A549 (cell line): ENCODE measurements at regions not wholly inside any gene's neighbourhood (a gene's known extent, or its start where the extent isn't known, plus 50 kb on each side); places are given as distances from the start of the nearest gene placed in this dataset.
"Not testable (repeated sequence)": the region's sequence is repeated elsewhere in the genome, so short reads cannot be mapped to it uniquely, and the experiment has no call there.

Experiments used
- ATAC-seq, 2 experiments: fragments of 200-7000 bp in 1 of 2; fragments of >200 bp in 1 of 2; cut with Nextera tagmentation in 1 of 2; cut with Tn5 transposase in 1 of 2; 3 replicates each; pipeline versions ENCODE4 v1.8.0 to v1.9.1; 2018 to 2020; ENCODE audit warnings: mild to moderate bottlenecking in 1 of 2, moderate library complexity in 1 of 2
- CTCF ChIA-PET: fragments of 300-600 bp; sonication (Branson Sonifier 250); formaldehyde crosslinking; extraction: SDS; loops from one replicate; lab custom pipeline; 2021; ENCODE audit warnings: antibody characterized with exemption, inconsistent platforms; lab: Yijun Ruan, JAX
- POLR2A ChIA-PET: fragments of 350-600 bp; formaldehyde crosslinking; extraction: SDS; loops from one replicate; lab custom pipeline; 2021; ENCODE audit warnings: antibody characterized with exemption, inconsistent platforms; lab: Yijun Ruan, JAX
- DNase-seq, 2 experiments: peaks; one replicate each; pipeline versions ENCODE4 v3.0.0 to v3.0.0-alpha.2; 2011 to 2016; ENCODE audit warnings: low read depth in 1 of 2, low spot score in 1 of 2
- FAIRE-seq: peaks from 2 replicates; lab custom pipeline; 2011; peaks lifted over from hg19 to GRCh38; lab: Jason Lieb, UNC
- H3K27ac ChIP-seq, 2 experiments: fragments of >200 bp; sonication (Bioruptor Twin); formaldehyde crosslinking; 3 replicates each; pipeline ENCODE4 v1.5.1; 2016 to 2017
- H3K4me1 ChIP-seq: fragments of >200 bp; sonication (Bioruptor Twin); formaldehyde crosslinking; 3 replicates; pipeline ENCODE4 v1.6.1; 2016
- H3K4me2 ChIP-seq: fragments of >200 bp; sonication (Bioruptor Twin); formaldehyde crosslinking; 3 replicates; pipeline ENCODE4 v1.6.1; 2016
- H3K4me3 ChIP-seq: fragments of >200 bp; sonication (Bioruptor Twin); formaldehyde crosslinking; 3 replicates; pipeline ENCODE4 v1.5.1; 2016
- H3K9me3 ChIP-seq: fragments of >200 bp; sonication (Bioruptor Twin); formaldehyde crosslinking; 3 replicates; pipeline ENCODE4 v1.6.1; 2016
- ATOH8 ChIP-seq: fragments of 250-450 bp; sonication (Bioruptor Pico); IDR thresholded peaks from 2 replicates; pipeline ENCODE4 v1.5.0; 2020; ENCODE audit warnings: low read depth, mild to moderate bottlenecking, moderate library complexity
- BCL3 ChIP-seq: fragments of >200 bp; sonication (Bioruptor Twin); formaldehyde crosslinking; IDR thresholded peaks from 3 replicates; pipeline ENCODE4 v1.6.1; 2016
- BHLHE40 ChIP-seq: IDR thresholded peaks from 2 replicates; pipeline ENCODE4 v1.6.1; 2012; ENCODE audit warnings: low read depth, low read length, inconsistent platforms
- CBX8 ChIP-seq: fragments of 200-600 bp; sonication (generic); IDR thresholded peaks from 2 replicates; pipeline ENCODE4 v1.6.1; 2016
- CEBPB ChIP-seq, 2 experiments: fragments of >200 bp in 1 of 2; sonication (Bioruptor Twin) in 1 of 2; formaldehyde crosslinking in 1 of 2; IDR thresholded peaks; 2 replicates each; pipeline ENCODE4 v1.6.1; 2012 to 2016
- FOSL2 ChIP-seq, 2 experiments: fragments of 450-650 bp in 1 of 2; fragments of >200 bp in 1 of 2; sonication (Bioruptor Twin) in 1 of 2; formaldehyde crosslinking; IDR thresholded peaks; 2 replicates each; pipeline versions ENCODE4 v1.5.0 to v1.6.1; 2016 to 2020; ENCODE audit warnings: mild to moderate bottlenecking in 1 of 2, moderate library complexity in 1 of 2
- FOXS1 ChIP-seq: fragments of 250-450 bp; sonication (Bioruptor Pico); IDR thresholded peaks from 2 replicates; pipeline ENCODE4 v1.5.0; 2020; ENCODE audit warnings: mild to moderate bottlenecking, moderate library complexity
- HEYL ChIP-seq: fragments of 250-450 bp; sonication (Bioruptor Pico); IDR thresholded peaks from 2 replicates; pipeline ENCODE4 v1.8.0; 2021; ENCODE audit warnings: mild to moderate bottlenecking, moderate library complexity
- HMGXB4 ChIP-seq: fragments of 250-450 bp; sonication (Bioruptor Pico); IDR thresholded peaks from 2 replicates; pipeline ENCODE4 v1.5.0; 2021; ENCODE audit warnings: mild to moderate bottlenecking, moderate library complexity, borderline replicate concordance
- JUNB ChIP-seq: fragments of >200 bp; sonication (Bioruptor Twin); formaldehyde crosslinking; IDR thresholded peaks from 2 replicates; pipeline ENCODE4 v1.6.1; 2016
- MAFK ChIP-seq: fragments of 450-650 bp; IDR thresholded peaks from 2 replicates; pipeline ENCODE4 v1.6.1; 2014; ENCODE audit not compliant: partially characterized antibody
- NPAS2 ChIP-seq: fragments of 250-450 bp; sonication (Bioruptor Pico); IDR thresholded peaks from 2 replicates; pipeline ENCODE4 v1.8.0; 2022; ENCODE audit warnings: mild to moderate bottlenecking, moderate library complexity, borderline replicate concordance
- PHF8 ChIP-seq: fragments of 200-600 bp; sonication (generic); IDR thresholded peaks from 2 replicates; pipeline ENCODE4 v1.6.1; 2016; ENCODE audit warnings: low read depth, mild to moderate bottlenecking, antibody characterized with exemption, moderate library complexity, borderline replicate concordance
- POLR2A ChIP-seq: IDR thresholded peaks from 2 replicates; pipeline ENCODE4 v1.6.1; 2012; ENCODE audit warnings: mild to moderate bottlenecking, low read length
- POLR2AphosphoS2 ChIP-seq: conservative IDR thresholded peaks from 2 replicates; pipeline ENCODE4 v1.6.1; 2012; ENCODE audit warnings: low read length, improper control_type of control experiment, inconsistent platforms
- RAD21 ChIP-seq, 2 experiments: fragments of >200 bp in 1 of 2; sonication (Bioruptor Twin) in 1 of 2; formaldehyde crosslinking in 1 of 2; IDR thresholded peaks in 1 of 2; conservative IDR thresholded peaks in 1 of 2; 2 replicates in 1 of 2; 3 replicates in 1 of 2; pipeline ENCODE4 v1.6.1; 2012 to 2018; ENCODE audit warnings: inconsistent platforms in 1 of 2
- RARB ChIP-seq: fragments of 250-450 bp; sonication (Bioruptor Pico); IDR thresholded peaks from 2 replicates; pipeline ENCODE4 v1.8.0; 2021; ENCODE audit warnings: mild to moderate bottlenecking, moderate library complexity
- RCOR1 ChIP-seq: fragments of 150-350 bp; IDR thresholded peaks from 2 replicates; pipeline ENCODE4 v1.6.1; 2014; ENCODE audit warnings: antibody characterized with exemption, low read length, low read depth
- REST ChIP-seq: fragments of 200-600 bp; sonication (generic); IDR thresholded peaks from 2 replicates; pipeline ENCODE4 v1.6.1; 2016; ENCODE audit warnings: antibody characterized with exemption, mild to moderate bottlenecking, moderate library complexity
- RNF2 ChIP-seq: fragments of 200-600 bp; sonication (generic); IDR thresholded peaks from 2 replicates; pipeline ENCODE4 v1.6.1; 2016; ENCODE audit warnings: low read depth, mild to moderate bottlenecking, antibody characterized with exemption, moderate library complexity, borderline replicate concordance
- ZNF302 ChIP-seq: fragments of 250-450 bp; sonication (Bioruptor Pico); IDR thresholded peaks from 2 replicates; pipeline ENCODE4 v1.9.0; 2021; ENCODE audit warnings: inconsistent platforms, mild to moderate bottlenecking, moderate library complexity
- WGBS: methylation state at CpG from one replicate; pipeline ENCODE4 v1.1.6; 2017; ENCODE audit errors: missing lambda C conversion rate; 5-methylcytosine and 5-hydroxymethylcytosine counted together

GRCh38 chr12:105499205-105499604, 168.7 kb downstream of the C12orf75 start:
- H3K9me3 ChIP-seq: peaks cover 16% of the 10 kb centered on the region; the same call in 2 of the 3 replicates
- no peak overlapping the region for H3K27ac ChIP-seq
- FAIRE-seq (no peak), ATAC-seq (no peak; a peak in 1 of 6 replicates), DNase-seq (no peak)
- TF ChIP-seq RARB (CRISPR knock-in tag) (no peak), ATOH8 (CRISPR knock-in tag) (no peak), RAD21 (conservative IDR thresholded peaks at IDR 0.05 in 1 of 2, IDR thresholded peaks at IDR 0.05 in 1 of 2) (0 out of 5 replicates have a peak, but pooled peaks of 1 of the 2 experiments have one; percentile 14)
- POLR2A ChIA-PET: no interaction called here
- WGBS: 57% methylated on average over 2 of the region's 2 CpGs
- H3K4me3 ChIP-seq: no peak overlapping the region
- CTCF ChIA-PET: interaction anchor here (0.7 kb wide), 1 partner anchor 650 kb away, joined by 3 read pairs; no protein-coding TSS in a partner anchor
- no peaks in the 10 kb centered on the region for H3K4me1 ChIP-seq
- no peak overlapping the region for H3K4me2 ChIP-seq

- FAIRE-seq, H3K4me1 ChIP-seq, DNase-seq, CTCF ChIA-PET, H3K9me3 ChIP-seq, H3K4me2 ChIP-seq, POLR2A ChIA-PET, H3K4me3 ChIP-seq, H3K27ac ChIP-seq, ATAC-seq: not testable (repeated sequence)
- WGBS: 78% methylated on average over 12 of the region's 12 CpGs
These were observed 170.2 kb downstream of the C12orf75 start for GRCh38 chr12:105500676-105501075.

GRCh38 chr12:105502426-105502930, 172.0 kb downstream of the C12orf75 start:
- 0 out of 3 replicates have a peak, but pooled peaks cover 5% of the 10 kb centered on the region for H3K9me3 ChIP-seq
- no peak for ATAC-seq
- 36% methylated on average over 4 of the region's 4 CpGs for WGBS
- no peak overlapping the region for H3K4me2 ChIP-seq
- no peak overlapping the region for H3K4me3 ChIP-seq
- FAIRE-seq: no peak
- H3K4me1 ChIP-seq: no peaks in the 10 kb centered on the region
- TF ChIP-seq POLR2AphosphoS2: no peak
- TF ChIP-seq BHLHE40: no peak
- TF ChIP-seq ZNF302 (CRISPR knock-in tag): no peak
- TF ChIP-seq BCL3: no peak
- no peak for TF ChIP-seq PHF8
- TF ChIP-seq FOSL2 (IDR thresholded peaks at IDR 0.05): no peak
- no peak for TF ChIP-seq FOSL2 (CRISPR knock-in tag; IDR thresholded peaks at IDR 0.05)
- no peak for TF ChIP-seq NPAS2
- no peak for TF ChIP-seq CEBPB (IDR thresholded peaks at IDR 0.05)
- no peak for TF ChIP-seq FOXS1
- TF ChIP-seq HEYL (CRISPR knock-in tag): no peak
- no peak for TF ChIP-seq RCOR1
- no peak for TF ChIP-seq RNF2
- no peak for TF ChIP-seq RAD21 (conservative IDR thresholded peaks at IDR 0.05 in 1 of 2, IDR thresholded peaks at IDR 0.05 in 1 of 2)
- TF ChIP-seq POLR2A: no peak
- TF ChIP-seq CBX8: no peak
- TF ChIP-seq REST: no peak
- no peak for TF ChIP-seq MAFK
- TF ChIP-seq HMGXB4 (CRISPR knock-in tag): no peak
- TF ChIP-seq JUNB: no peak
- TF ChIP-seq, all 56 proteins: peak for 0
- CTCF ChIA-PET: no interaction called here
- DNase-seq: no peak
- POLR2A ChIA-PET: no interaction called here
- H3K27ac ChIP-seq: no peak overlapping the region
